GM23248 (cell line): ENCODE measurements at regions not wholly inside any gene's neighbourhood (a gene's known extent, or its start where the extent isn't known, plus 50 kb on each side); places are given as distances from the start of the nearest gene placed in this dataset.

Experiments
- EZH2 ChIP-seq: fragments of 200-600 bp; sonication (generic); IDR thresholded peaks from 2 replicates; pipeline ENCODE4 v1.6.1; 2018; ENCODE audit warnings: antibody characterized with exemption, mild to moderate bottlenecking; ENCODE audit not compliant: insufficient read depth, poor library complexity, severe bottlenecking
- EZH2phosphoT487 ChIP-seq: fragments of 200-600 bp; sonication (generic); IDR thresholded peaks from 2 replicates; pipeline ENCODE4 v1.6.1; 2018; ENCODE audit warnings: antibody characterized with exemption, moderate library complexity, mild to moderate bottlenecking, low read depth; ENCODE audit not compliant: insufficient read depth

- TF ChIP-seq EZH2 (no peak), EZH2phosphoT487 (no peak)
Measured at GRCh38 chr5:44708602-44709001, 100.1 kb upstream of the MRPS30 start.
